Activated naive CD4-positive, alpha-beta T cell treated with anti-CD3 and anti-CD28 coated beads, Interleukin-2, amount 50 U/mL, for 72 hours (primary cell): ENCODE measurements at regions not wholly inside any gene's neighbourhood (a gene's known extent, or its start where the extent isn't known, plus 50 kb on each side); places are given as distances from the start of the nearest gene placed in this dataset.

Experiments
- ATAC-seq, 2 donors: fragments of 150-1000 bp; cut with Tn5 transposase; 2 replicates each; pipeline ENCODE4 v1.10.0; 2021; ENCODE audit warnings: mild to moderate bottlenecking in 2 of 2, moderate library complexity in 2 of 2
- DNase-seq, 2 donors: peaks; one replicate each; pipeline ENCODE4 v3.0.0; 2021 to 2022; ENCODE audit warnings: low spot score in 2 of 2
- H3K27ac Mint-ChIP-seq, 2 donors: one replicate each; pipeline ENCODE4 v1.8.0; 2022; ENCODE audit warnings: mild to moderate bottlenecking in 2 of 2, mixed read lengths in 2 of 2
- H3K36me3 Mint-ChIP-seq, 2 donors: one replicate each; pipeline ENCODE4 v1.8.0; 2022; ENCODE audit warnings: mixed read lengths in 2 of 2
- H3K9me3 Mint-ChIP-seq, 2 donors: one replicate each; pipeline ENCODE4 v1.8.0; 2022; ENCODE audit warnings: mixed read lengths in 2 of 2

DNA sequence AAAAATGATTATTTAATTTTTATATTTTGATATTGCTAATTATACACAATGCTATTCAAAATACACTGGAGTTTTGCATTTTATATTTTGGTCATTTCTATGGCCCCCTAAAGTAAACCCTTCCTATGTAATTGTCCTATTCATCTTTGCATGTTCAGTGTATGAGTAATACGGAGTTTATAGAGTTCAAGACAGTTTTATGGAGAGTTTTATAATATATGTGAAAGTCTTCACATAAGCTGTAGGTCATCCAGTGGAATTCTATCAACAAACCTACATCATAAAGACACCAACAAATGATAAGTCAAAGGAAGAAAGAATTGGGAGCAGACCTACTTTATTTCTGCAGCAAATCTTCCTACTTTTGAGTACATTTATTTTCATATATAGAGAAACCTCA lies 1200.4 kb upstream of the EPHA6 start:
- Mint-ChIP-seq H3K27ac (no peak overlapping the region), H3K9me3 (peaks cover 5 to 10% of the 10 kb centered on the region in 2 donors), H3K36me3 (no peaks in the 10 kb centered on the region)
- ATAC-seq (no peak), DNase-seq (no peak)

DNA sequence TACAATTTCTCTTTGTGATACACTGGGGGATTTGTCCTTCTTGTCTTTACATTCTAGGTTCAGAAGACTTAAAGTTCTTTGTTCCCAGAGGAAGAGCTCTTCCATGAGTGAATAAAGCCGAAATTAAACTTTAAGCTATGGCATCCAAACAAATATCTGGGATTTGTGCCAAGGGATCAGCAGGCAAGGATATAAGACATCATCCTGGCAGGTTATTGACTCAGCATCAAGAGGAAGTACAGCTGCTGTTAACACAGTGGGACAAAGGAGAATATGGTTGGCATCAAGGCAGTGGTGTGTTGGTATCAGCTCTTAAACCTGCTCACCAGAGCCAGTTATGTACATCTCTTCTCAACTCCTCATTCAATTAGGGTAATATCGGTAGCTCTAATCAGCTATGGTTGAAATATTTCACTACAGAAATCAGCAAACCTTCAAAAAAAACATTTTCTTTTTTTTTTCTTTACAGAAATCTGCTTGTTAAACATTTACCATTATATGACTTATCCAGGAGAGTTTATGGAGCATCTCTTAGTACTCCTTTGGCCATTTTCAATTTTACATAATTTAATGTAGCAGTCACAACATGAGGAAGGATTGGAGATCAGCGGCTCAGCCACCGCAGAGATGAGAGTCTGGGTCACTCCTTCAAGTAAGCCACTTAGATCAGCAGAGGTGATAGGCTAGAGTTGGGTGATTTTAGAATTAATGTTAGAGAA lies 1198.6 kb upstream of the EPHA6 start:
- no peak for DNase-seq
- peaks cover 4 to 5% of the 10 kb centered on the region in 2 donors for H3K9me3 Mint-ChIP-seq
- no peak for ATAC-seq
- H3K36me3 Mint-ChIP-seq = no peaks in the 10 kb centered on the region
- H3K27ac Mint-ChIP-seq = no peak overlapping the region

DNA sequence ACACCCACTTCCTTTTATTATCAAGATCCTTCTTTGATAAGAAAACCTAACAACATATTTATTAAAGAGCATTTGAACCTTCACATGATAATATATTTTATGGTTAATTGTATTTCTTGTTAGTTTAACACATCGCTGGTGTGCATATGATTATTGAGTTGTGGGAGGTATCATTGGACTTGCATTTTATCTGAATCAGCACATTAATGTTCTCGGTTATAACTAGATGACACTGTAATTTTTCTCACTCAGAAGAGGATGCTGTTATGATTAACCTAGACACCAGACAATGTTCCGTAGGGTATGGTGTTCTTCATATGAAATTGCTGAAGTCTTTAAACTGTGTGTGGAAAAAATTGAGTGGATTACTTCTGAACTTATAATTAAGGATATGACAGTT lies 1188.3 kb upstream of the EPHA6 start:
- H3K9me3 Mint-ChIP-seq = peaks cover 3 to 10% of the 10 kb centered on the region in 2 donors
- ATAC-seq (no peak), DNase-seq (no peak)
- no peak overlapping the region for H3K27ac Mint-ChIP-seq
- H3K36me3 Mint-ChIP-seq = no peaks in the 10 kb centered on the region

DNA sequence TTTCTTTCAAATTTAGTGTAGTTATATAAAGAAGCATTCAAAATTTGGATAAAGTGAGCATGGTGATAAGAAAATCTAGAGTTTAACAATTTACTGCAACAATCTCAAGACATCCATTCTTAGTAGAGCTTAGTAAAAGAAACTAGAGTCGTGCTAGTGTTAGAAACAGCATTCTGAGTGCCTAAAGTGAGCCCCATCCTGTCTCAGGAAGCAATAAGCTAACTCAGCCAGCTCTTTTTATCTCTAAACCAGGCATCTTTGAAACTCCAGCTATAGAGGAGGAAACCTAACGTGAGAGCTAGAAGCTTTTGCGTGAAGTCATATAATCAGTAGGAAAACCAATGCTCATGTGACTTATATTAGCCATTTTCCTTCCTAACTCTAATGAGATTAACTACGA lies 1187.1 kb upstream of the EPHA6 start:
- ATAC-seq (no peak), DNase-seq (no peak)
- H3K27ac Mint-ChIP-seq = no peak overlapping the region
- H3K9me3 Mint-ChIP-seq = peaks cover 3 to 4% of the 10 kb centered on the region in 2 donors
- no peaks in the 10 kb centered on the region for H3K36me3 Mint-ChIP-seq

DNA sequence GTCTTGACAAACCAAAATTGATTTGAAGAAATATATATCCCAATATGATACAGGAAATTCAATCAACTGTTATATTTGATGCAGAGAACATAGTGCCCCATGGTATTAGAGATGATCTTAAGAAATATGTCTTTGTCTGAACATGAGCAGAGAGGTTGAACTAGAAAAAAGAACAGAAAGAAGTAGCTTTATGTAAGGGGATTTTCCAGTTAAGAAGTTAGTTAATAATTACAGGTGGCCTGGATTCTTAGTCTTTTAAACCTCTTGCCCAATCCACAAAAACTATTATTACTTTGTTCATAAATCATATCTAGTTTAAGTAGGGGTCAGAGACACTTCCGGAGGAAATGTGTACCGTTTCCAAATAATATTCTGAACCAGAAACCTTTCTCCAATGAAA lies 1186.7 kb upstream of the EPHA6 start:
- ATAC-seq (no peak), DNase-seq (no peak)
- H3K9me3 Mint-ChIP-seq = peaks cover 3 to 4% of the 10 kb centered on the region in 2 donors
- no peaks in the 10 kb centered on the region for H3K36me3 Mint-ChIP-seq
- no peak overlapping the region for H3K27ac Mint-ChIP-seq

DNA sequence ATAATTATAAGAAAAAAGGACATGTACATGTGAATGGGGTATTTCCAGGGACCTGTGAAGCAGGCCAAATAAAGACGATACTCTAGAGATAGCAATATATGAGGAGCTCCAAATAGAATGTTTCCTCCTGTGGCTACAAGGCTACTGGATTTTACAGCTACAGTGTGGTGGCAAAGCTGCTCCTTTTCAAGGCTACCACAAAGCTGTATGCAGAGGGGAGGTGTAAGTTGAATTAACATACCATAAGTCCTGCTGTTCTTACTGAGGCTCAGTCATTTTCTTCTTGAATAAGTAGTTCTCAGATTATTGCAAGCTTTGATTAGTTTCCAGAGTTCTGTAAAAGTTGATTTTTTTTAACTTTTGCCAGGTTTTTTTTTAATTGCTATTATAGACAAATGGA lies 1184.6 kb upstream of the EPHA6 start:
- H3K36me3 Mint-ChIP-seq = no peaks in the 10 kb centered on the region

DNA sequence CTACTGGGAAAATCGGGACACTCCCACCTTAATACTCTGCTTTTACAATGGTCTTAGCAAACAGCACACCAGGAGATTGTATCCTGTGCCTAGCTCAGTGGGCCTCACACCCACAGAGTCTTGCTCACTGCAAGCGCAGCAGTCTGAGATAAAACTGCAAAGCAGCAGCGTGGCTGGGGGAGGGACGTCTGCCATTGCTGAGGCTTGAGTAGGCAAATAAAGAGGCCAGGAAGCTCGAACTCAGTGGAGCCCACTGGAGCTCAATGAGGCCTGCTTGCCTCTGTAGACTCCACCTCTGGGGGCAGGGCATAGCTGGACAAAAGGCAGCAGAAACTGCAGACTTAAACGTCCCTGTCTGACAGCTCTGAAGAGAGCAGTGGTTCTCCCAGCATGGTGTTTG lies 1169.1 kb upstream of the EPHA6 start:
- H3K9me3 Mint-ChIP-seq = peaks cover 22 to 29% of the 10 kb centered on the region in 2 donors
- no peak for ATAC-seq
- H3K36me3 Mint-ChIP-seq = peaks cover 8 to 14% of the 10 kb centered on the region in 2 donors
- DNase-seq = no peak
- H3K27ac Mint-ChIP-seq = no peak overlapping the region

More for the DNA sequence above, 1184.6 kb upstream of the EPHA6 start:
- ATAC-seq = no peak
- no peak overlapping the region for H3K27ac Mint-ChIP-seq
- DNase-seq = no peak
- peaks cover 3 to 4% of the 10 kb centered on the region in 2 donors for H3K9me3 Mint-ChIP-seq

DNA sequence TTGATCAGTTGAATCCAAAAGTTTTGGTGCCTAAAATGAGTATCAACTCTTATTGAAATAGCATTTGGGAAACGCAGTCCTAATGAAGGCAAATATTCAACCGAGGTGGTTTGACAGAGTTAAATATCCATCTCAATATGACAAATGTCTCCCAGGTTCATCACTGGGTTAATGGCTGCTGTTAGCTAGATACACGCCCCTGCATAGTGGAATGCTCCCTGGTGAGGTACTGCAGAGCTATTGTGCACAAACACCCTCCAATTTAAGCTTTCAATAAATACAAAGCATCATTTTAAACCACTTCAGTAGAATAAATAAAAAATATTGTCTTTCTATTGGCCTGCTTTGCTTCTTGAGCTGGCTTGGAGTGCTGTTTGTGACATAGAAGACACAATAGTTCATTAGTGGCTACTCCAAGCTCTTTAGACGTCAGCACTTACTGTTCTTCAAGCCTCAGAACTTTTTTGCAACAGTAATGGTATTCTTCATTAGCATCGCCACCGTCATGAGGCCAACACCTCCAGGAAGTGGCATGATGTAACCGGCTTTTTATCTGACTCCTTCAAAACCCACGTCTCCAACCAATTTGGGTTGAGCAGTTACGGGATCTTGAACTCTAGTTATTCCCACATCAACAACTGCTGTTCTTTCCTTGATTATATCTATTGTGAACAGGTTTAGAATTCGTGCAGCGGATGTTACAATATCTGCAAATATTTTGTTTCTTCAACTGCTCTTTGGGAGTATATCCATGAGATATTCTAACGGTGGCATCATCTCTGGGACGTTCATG lies 1159.6 kb upstream of the EPHA6 start:
- Mint-ChIP-seq H3K27ac (no peak overlapping the region), H3K9me3 (no peaks in the 10 kb centered on the region), H3K36me3 (no peaks in the 10 kb centered on the region)
- no peak for ATAC-seq
- DNase-seq = no peak

DNA sequence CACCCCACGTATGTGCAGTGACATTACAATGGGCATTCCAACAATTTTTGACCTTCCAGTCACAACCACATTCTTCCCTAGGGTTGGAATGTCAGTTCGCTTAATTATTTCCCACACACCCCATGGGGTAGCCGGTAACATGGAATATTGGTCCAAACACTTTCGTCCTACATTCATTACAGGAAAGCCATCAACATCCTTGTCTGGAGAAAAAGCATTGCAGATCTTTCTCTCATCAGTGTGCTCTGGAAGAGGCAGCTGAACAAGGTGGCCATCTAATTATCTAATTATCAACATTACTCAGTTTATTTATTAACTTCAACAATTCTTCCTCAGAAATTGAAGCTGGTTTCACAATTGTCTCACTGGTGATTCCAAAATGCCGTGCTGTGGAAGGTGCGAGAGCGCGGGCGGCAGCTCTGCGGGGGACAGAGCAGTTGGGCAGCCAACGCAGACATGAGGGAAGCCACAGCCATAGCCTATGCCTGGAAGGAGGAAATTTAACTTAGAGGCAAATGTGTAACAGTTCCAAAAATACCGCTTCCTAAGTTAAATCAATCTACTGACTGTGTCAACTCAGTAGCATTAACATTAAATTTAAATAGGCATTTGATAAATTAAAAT lies 1158.9 kb upstream of the EPHA6 start:
- H3K9me3 Mint-ChIP-seq = peaks cover 0 to 3% of the 10 kb centered on the region in 2 donors
- no peak for ATAC-seq
- no peak for DNase-seq
- H3K27ac Mint-ChIP-seq = no peak overlapping the region
- no peaks in the 10 kb centered on the region for H3K36me3 Mint-ChIP-seq

DNA sequence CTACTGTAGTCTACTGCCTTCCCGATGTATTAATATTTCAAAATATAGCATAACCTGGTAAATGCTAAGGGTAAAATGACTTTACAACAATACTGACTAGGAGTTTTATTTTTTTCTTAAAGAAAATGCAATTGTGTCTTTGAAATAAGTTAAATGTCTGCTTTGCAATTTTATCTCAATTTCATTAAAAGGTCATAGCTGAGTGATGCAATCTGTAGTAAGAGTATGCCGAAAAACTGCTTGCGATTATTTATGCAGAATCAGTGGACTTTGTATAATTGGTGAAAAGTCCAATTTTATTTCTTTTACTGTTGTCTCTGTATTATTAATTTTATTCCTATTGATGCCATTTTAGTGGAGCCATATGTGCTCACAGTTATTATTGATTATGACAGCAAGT lies 1143.6 kb upstream of the EPHA6 start:
- ATAC-seq (no peak), DNase-seq (no peak)
- Mint-ChIP-seq H3K36me3 (no peaks in the 10 kb centered on the region), H3K27ac (no peak overlapping the region), H3K9me3 (peaks cover 7% of the 10 kb centered on the region in 2 donors)

DNA sequence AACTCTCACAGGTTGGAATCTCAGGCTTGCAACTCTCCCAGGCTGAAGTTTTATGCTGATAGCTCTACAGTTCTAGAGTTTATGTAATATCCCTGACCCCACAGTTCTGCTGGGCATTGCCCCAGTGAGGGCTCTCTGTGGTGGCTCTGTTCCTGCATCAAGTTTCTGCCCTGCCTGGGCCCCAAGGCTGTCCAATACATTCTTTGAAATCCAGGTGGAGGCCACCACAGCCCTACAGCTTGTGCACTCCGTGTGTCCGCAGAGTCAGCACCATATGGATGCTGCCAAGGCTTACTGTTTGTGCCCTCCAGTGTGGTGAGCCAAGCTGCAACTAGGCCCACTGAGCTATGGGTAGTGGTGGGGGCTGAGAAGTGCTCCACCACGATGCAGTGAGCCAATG lies 1141.2 kb upstream of the EPHA6 start:
- Mint-ChIP-seq H3K27ac (no peak overlapping the region), H3K9me3 (peaks cover 7 to 9% of the 10 kb centered on the region in 2 donors), H3K36me3 (no peaks in the 10 kb centered on the region)
- no peak for DNase-seq
- no peak for ATAC-seq

DNA sequence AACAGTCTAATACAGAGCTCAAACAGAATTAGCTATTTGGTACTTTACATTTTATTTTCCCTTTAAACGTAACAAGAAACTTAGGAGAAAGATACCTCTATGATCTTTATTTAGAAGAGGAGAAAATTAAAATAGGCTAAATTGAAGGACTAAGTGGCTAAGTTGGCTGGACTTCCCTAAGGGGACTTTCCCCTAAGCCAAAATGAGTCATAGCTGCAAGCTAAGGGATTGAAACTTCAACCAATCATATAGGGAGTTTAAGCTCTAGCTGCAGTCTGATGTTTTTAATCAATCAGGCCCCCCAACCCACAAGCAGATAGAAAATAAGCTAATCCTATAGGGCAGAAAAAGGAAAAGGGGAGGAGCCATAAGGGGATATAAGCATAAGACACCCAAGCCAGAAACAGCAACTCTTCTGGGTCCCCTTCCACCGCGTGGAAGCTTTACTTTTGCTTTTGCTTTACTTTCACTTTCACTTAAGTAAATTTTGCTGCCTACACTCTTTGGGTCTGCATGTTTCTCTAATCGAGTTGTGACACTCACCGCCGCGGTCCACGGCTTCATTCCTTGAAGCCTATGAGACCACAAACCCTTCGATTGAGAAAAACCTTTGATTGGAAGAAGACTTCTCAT lies 1108.5 kb upstream of the EPHA6 start:
- H3K27ac Mint-ChIP-seq = no peak overlapping the region
- ATAC-seq = peak; percentile 51 to 63
- DNase-seq = no peak

DNA sequence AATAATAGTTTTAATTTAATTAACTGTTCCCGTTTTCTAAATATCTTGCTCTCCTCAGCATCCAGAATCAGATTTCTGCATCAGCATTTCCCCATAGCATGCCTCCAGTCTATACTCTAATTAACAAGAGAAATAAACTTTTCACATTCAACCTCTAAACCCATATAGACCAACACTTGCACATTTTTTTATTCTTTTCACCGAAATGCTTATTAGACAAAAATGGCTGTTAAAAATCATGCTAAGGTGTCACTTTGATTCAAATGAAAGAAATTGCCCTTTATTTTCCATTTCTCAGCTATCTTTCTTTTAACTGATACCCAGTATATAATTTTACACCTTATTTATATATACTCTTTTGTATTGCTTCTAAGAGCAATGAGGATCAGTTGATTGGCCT lies 1107.1 kb upstream of the EPHA6 start:
- ATAC-seq (no peak), DNase-seq (no peak)
- peaks cover 24 to 30% of the 10 kb centered on the region in 2 donors for H3K9me3 Mint-ChIP-seq
- H3K36me3 Mint-ChIP-seq = no peaks in the 10 kb centered on the region
- H3K27ac Mint-ChIP-seq = no peak overlapping the region

More for the DNA sequence above, 1108.5 kb upstream of the EPHA6 start:
- H3K9me3 Mint-ChIP-seq = peaks cover 27 to 34% of the 10 kb centered on the region in 2 donors
- H3K36me3 Mint-ChIP-seq = no peaks in the 10 kb centered on the region

DNA sequence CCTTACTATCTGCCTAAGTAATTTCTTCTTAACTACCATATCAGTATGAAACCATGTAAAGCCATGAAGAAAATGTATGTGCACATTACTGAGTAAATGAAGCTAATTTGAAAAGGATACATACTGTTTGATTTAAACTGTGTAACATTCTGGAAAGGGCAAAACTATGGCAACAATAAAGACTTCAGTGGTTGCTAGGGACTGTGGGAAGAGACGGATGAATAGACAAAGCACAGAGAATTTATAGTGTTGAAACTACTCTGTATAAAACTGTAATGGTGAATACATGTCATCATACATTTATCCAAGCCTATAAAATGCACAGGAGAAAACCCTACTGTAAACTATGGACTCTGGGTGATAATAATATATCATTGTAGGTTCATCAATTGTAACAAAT lies 1103.7 kb upstream of the EPHA6 start:
- Mint-ChIP-seq H3K9me3 (peaks cover 7 to 8% of the 10 kb centered on the region in 2 donors), H3K36me3 (no peaks in the 10 kb centered on the region), H3K27ac (no peak overlapping the region)
- no peak for ATAC-seq
- DNase-seq = no peak

DNA sequence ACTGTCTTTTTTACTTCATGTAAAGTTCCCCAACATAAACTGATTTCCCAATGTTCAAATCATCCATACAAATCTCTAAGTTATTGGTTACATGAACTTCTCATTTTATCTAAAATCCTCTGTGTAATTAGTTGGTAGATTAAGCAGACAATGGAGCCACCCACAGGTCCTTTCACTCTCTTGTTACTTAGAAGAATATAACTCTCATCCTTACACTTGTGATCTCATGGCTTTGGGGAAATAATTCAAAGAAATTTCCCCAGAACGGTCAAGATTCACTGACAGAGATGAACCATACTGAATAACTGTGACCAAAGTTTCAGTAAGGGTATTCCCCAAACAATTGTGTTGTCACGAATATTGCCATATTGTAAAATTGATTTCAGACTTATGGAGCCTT lies 1102.6 kb upstream of the EPHA6 start:
- ATAC-seq = no peak
- no peak for DNase-seq
- Mint-ChIP-seq H3K27ac (no peak overlapping the region), H3K36me3 (no peaks in the 10 kb centered on the region), H3K9me3 (peaks cover 7 to 8% of the 10 kb centered on the region in 2 donors)

DNA sequence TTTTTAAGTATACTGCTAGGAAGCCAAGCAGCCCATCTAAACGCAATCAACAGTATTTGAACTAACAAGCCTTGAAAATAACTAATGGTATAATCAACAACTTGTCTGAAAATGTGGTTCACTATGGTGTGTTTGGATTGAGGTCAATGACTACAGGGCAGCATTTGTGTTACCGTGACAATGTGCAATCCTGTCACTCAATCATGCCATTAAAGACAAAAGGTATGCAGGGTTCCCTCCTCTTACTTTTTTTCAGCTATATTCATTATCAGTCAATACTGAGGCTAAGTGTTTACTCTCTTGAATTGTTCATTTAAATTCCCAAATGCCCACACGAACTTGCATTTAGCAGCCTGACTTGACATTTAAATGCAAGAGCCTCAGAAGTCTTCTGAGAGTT lies 1099.3 kb upstream of the EPHA6 start:
- H3K9me3 Mint-ChIP-seq = peaks cover under 1% of the 10 kb centered on the region in 2 donors
- ATAC-seq (no peak), DNase-seq (no peak)
- H3K27ac Mint-ChIP-seq = no peak overlapping the region
- no peaks in the 10 kb centered on the region for H3K36me3 Mint-ChIP-seq

DNA sequence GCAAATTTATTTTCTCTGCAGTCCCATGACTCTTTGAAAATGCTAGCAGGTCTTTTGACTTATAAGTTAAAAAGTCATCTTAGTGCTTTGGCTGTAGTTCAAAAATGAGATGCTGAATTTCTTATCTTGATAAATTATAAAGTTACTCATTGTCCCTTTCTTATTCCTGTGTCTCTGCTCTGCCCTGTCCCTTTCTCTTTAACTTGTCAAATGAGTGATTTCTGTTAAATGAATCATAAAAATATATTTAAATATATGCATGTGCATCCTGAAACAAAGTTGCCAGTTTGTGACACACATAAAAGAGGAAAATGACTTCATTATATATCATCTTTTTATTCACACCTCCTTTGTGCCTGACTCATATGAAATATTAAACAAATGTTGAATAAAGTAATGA lies 1097.3 kb upstream of the EPHA6 start:
- no peaks in the 10 kb centered on the region for H3K9me3 Mint-ChIP-seq
- DNase-seq (no peak), ATAC-seq (no peak)
- no peak overlapping the region for H3K27ac Mint-ChIP-seq
- H3K36me3 Mint-ChIP-seq = no peaks in the 10 kb centered on the region
